ENCODE measurements at regions not wholly inside any gene's neighbourhood (a gene's known extent, or its start where the extent isn't known, plus 50 kb on each side); places are given as distances from the start of the nearest gene placed in this dataset.
"Not testable (repeated sequence)": the region's sequence is repeated elsewhere in the genome, so short reads cannot be mapped to it uniquely, and the experiment has no call there.

- no peak for DNase-seq
These were observed 124.7 kb downstream of the CD24 start for GRCh38 chr6:106849676-106850332.

- DNase-seq = no peak
These were observed 125.4 kb downstream of the CD24 start for GRCh38 chr6:106849120-106849519.

GRCh38 chr6:106847116-106847515 is 127.4 kb downstream of the CD24 start:
- DNase-seq = no peak

- no peak for DNase-seq
These were observed 129.6 kb downstream of the CD24 start for GRCh38 chr6:106844930-106845329.

- DNase-seq = no peak
These were observed 141.6 kb downstream of the CD24 start for GRCh38 chr6:106832766-106833510.

- DNase-seq = no peak
These were observed 143.6 kb downstream of the CD24 start for GRCh38 chr6:106830930-106831329.

- DNase-seq = no peak
These were observed 145.1 kb downstream of the CD24 start for GRCh38 chr6:106829451-106829850.

GRCh38 chr6:106827081-106827480 is 147.4 kb downstream of the CD24 start:
- no peak for DNase-seq

GRCh38 chr6:106825156-106825555 is 149.4 kb downstream of the CD24 start:
- DNase-seq = no peak

- DNase-seq = peak; percentile 69
These were observed 150.7 kb downstream of the CD24 start for GRCh38 chr6:106823732-106824351.

- DNase-seq = no peak
These were observed 151.5 kb downstream of the CD24 start for GRCh38 chr6:106823058-106823457.

GRCh38 chr6:106820412-106820852 is 154.1 kb downstream of the CD24 start:
- DNase-seq = no peak

GRCh38 chr6:106811088-106811686 is 163.3 kb downstream of the CD24 start:
- no peak for DNase-seq

GRCh38 chr6:106808758-106809157 is 165.8 kb downstream of the CD24 start:
- DNase-seq = no peak

- DNase-seq = no peak
These were observed 166.4 kb downstream of the CD24 start for GRCh38 chr6:106807947-106808611.

GRCh38 chr6:106806253-106806652 is 168.3 kb downstream of the CD24 start:
- not testable (repeated sequence) for DNase-seq

GRCh38 chr6:106805771-106806170 is 168.8 kb downstream of the CD24 start:
- no peak for DNase-seq

- DNase-seq = no peak
These were observed 169.9 kb downstream of the CD24 start for GRCh38 chr6:106804346-106805335.

- no peak for DNase-seq
These were observed 171.3 kb downstream of the CD24 start for GRCh38 chr6:106803188-106803587.

GRCh38 chr6:106802139-106802538 is 172.4 kb downstream of the CD24 start:
- no peak for DNase-seq

- DNase-seq = no peak
These were observed 171.9 kb downstream of the QRSL1 start for GRCh38 chr6:106801256-106801655.

All from renal pelvis (tissue), 1 donor.